UCSD-AML1 (cell line): ENCODE measurements at regions not wholly inside any gene's neighbourhood (a gene's known extent, or its start where the extent isn't known, plus 50 kb on each side); places are given as distances from the start of the nearest gene placed in this dataset.

Experiments
- DNase-seq: peaks from one replicate; lab custom pipeline; 2025; ENCODE audit not compliant: unreplicated experiment; lab: John Stamatoyannopoulos, UW

DNA sequence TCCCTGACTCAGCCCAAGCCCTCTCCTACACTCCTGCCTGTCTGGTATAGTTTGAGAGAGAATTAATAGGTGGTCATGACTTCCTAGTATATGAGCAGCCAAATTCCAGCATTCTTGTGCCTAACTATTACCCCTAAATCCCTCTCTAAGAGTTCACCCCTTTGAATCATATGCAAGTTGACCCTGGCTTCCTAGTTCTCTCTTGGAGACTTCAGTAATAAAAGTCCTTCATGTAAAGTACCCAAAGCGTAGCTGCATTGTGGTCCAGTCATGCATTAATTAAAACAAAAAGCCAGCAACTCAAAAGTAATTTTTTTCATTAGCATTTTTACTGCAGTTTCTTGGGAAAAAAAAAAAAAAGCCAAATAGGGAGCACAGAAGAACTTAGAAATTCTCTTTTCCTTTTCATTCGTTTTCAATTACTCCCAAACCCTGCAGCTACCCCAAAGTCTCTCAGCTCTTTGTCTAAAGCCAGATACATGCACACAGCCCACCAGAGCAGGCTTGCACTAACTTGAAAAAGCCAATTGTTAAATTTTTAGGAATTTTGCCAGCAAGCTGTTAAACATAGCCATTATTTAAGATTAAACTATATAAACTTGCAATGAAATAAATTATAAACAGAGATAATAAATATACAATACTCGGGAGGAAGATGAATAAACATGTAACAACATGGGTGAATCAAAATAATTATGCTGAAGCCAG is 50.1 kb upstream of the STT3B start:
- DNase-seq: no peak
